ENCODE measurements at regions not wholly inside any gene's neighbourhood (a gene's known extent, or its start where the extent isn't known, plus 50 kb on each side); places are given as distances from the start of the nearest gene placed in this dataset.

- Mint-ChIP-seq H3K27ac (no peak overlapping the region), H3K36me3 (no peaks in the 10 kb centered on the region), H3K4me1 (no peaks in the 10 kb centered on the region), H3K4me3 (no peak overlapping the region), H3K9me3 (peaks cover 8% of the 10 kb centered on the region)
- DNase-seq (ENCODE audit: low spot score in 2 of 2) (no peak), ATAC-seq (peak; percentile 51)
These were observed 202.6 kb upstream of the GYPA start for GRCh38 chr4:144342949-144343760.

DNA sequence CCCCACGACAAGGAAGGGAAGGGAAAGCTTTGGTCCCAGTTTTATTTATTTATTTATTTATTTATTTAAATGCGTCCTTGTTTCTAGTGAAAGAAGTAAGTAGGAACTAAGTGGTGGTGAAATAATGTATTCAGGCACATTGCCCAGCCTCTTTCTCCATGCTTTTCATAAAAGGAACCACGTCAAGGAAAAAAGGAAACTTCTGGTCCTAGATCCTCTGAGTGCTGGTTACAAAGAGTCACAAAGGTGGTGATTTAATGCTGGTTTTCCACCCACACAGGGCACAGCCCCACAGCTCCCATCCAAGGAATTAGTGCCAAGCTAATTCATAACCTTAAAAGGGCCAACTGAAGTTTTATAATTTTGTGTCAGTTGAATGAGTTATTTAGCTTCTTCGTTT is 206.6 kb upstream of the GYPA start:
- no peak for DNase-seq (ENCODE audit: low spot score in 2 of 2)
- H3K9me3 Mint-ChIP-seq = peaks cover 5% of the 10 kb centered on the region
- H3K4me1 Mint-ChIP-seq = no peaks in the 10 kb centered on the region
- no peak overlapping the region for H3K4me3 Mint-ChIP-seq
- H3K27ac Mint-ChIP-seq = no peak overlapping the region
- ATAC-seq = no peak
- H3K36me3 Mint-ChIP-seq = no peaks in the 10 kb centered on the region

GRCh38 chr4:144350706-144351105 is 210.2 kb upstream of the GYPA start:
- Mint-ChIP-seq H3K4me3 (no peak overlapping the region), H3K9me3 (no peaks in the 10 kb centered on the region), H3K27ac (no peak overlapping the region), H3K36me3 (no peaks in the 10 kb centered on the region), H3K4me1 (no peaks in the 10 kb centered on the region)
- DNase-seq (ENCODE audit: low spot score in 2 of 2) (no peak), ATAC-seq (no peak)

- no peaks in the 10 kb centered on the region for H3K4me1 Mint-ChIP-seq
- no peaks in the 10 kb centered on the region for H3K36me3 Mint-ChIP-seq
- H3K27ac Mint-ChIP-seq = no peak overlapping the region
- DNase-seq (ENCODE audit: low spot score in 2 of 2) = no peak
- H3K9me3 Mint-ChIP-seq = no peaks in the 10 kb centered on the region
- ATAC-seq = no peak
- H3K4me3 Mint-ChIP-seq = no peak overlapping the region
These were observed 210.8 kb upstream of the GYPA start for GRCh38 chr4:144351306-144351705.

DNA sequence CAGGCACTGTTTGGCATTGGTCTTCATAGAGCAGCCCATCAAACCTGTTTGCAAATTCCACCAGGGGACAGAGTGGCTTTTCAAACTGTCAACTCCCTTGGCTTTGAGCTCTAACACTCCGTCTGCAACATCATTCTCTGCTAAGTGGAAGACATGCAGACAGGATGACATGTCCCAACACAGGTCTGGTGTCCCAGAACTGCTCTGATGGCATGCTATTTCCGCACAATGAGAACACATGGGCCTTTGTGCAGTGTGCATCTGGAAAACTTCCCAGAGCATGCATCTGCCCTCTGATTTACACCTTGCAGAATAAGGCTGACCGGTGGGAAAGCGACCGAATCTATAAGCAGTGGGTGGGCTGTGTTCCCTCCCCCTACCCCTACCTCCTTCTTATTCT is 212.8 kb upstream of the GYPA start:
- Mint-ChIP-seq H3K36me3 (no peaks in the 10 kb centered on the region), H3K27ac (no peak overlapping the region), H3K4me3 (no peak overlapping the region), H3K4me1 (no peaks in the 10 kb centered on the region), H3K9me3 (no peaks in the 10 kb centered on the region)
- ATAC-seq = no peak
- no peak for DNase-seq (ENCODE audit: low spot score in 2 of 2)

DNA sequence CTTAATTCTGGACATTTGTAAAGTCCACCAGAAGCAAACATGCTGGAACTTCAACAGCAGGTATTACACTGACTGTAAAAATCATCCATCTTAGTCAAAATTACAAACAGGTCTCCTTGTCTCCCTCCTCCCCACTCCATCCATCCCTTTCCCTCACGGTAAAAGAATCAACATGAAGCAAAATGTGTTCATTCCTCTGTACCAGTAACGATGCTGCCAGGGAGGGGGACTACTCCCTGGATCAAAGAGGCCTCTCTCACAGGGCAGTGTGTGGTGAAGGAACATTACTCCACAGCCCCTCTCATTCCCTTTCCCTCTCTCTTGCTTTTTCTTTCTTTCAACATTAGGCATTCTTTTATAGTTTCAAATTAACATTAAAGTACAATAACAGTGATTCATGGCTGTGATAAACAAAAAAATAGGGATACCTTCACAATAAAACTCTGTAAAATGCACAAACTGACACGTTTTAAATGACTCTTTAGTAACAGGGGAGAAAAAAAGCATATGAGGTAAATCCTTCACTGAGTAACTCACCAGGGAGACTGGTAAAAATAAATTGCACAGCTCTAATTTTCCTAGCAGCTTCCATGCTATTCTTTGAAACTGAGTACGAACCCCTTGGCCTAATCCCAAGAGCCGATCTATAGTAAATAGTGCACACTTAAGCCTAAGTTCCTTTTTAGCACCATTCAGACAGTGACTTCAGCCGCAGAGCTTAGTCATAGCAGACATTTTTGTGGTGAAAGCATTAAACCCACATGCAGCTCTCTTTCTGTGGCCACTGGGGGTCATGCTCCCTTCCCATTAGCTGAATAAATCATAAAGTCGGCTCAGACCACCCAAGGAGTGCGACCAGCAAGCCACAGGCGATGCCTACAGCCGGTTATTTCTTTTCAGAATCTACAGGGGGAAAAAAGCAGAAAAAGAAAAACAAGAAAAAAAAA is 215.6 kb upstream of the GYPA start:
- Mint-ChIP-seq H3K9me3 (peaks cover 5% of the 10 kb centered on the region), H3K27ac (no peak overlapping the region), H3K4me3 (no peak overlapping the region), H3K4me1 (no peaks in the 10 kb centered on the region), H3K36me3 (no peaks in the 10 kb centered on the region)
- DNase-seq (ENCODE audit: low spot score in 2 of 2) (no peak), ATAC-seq (peak; percentile 76)

GRCh38 chr4:144356941-144357381 is 216.4 kb upstream of the GYPA start:
- no peak overlapping the region for H3K27ac Mint-ChIP-seq
- no peaks in the 10 kb centered on the region for H3K4me1 Mint-ChIP-seq
- no peak overlapping the region for H3K4me3 Mint-ChIP-seq
- DNase-seq (ENCODE audit: low spot score in 2 of 2) (no peak), ATAC-seq (no peak)
- no peaks in the 10 kb centered on the region for H3K36me3 Mint-ChIP-seq
- peaks cover 5% of the 10 kb centered on the region for H3K9me3 Mint-ChIP-seq

- Mint-ChIP-seq H3K36me3 (no peaks in the 10 kb centered on the region), H3K9me3 (peaks cover 5% of the 10 kb centered on the region), H3K4me3 (no peak overlapping the region), H3K4me1 (no peaks in the 10 kb centered on the region), H3K27ac (no peak overlapping the region)
- DNase-seq (ENCODE audit: low spot score in 2 of 2) = no peak
- ATAC-seq = no peak
These were observed 217.5 kb upstream of the GYPA start for GRCh38 chr4:144357975-144358374.

DNA sequence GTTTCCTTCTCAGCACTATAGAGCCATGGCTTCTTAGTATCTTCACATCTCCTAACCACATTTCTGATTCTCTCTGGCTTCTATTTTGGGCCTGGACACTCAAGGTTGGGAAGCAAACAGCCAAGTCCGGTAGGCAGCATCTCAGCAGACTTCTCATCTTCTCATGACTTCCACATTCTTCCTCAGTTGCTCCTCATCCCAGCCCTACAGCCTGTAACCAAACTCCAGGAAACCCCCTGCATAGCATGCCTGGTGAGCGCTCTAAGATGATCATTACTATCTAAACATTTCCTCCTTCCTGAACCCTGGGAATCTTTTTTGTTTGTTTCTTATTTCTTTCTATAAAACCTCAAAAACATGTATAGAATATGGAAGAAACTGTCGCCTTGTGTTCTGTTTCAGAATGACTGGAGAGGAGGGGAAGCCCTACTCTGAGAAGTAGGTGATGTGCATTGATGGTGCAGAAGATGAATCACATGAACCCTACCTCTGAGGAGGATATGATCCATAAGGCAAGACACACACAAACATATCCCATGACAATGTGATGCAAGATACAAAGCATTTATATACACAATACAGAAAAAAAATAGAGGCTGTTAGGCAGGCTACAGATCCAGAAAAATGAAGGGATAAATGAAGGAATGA is 219.8 kb upstream of the GYPA start:
- Mint-ChIP-seq H3K9me3 (peaks cover 5% of the 10 kb centered on the region), H3K36me3 (no peaks in the 10 kb centered on the region), H3K4me3 (no peak overlapping the region), H3K4me1 (no peaks in the 10 kb centered on the region), H3K27ac (no peak overlapping the region)
- ATAC-seq = no peak
- DNase-seq (ENCODE audit: low spot score in 2 of 2) = no peak

DNA sequence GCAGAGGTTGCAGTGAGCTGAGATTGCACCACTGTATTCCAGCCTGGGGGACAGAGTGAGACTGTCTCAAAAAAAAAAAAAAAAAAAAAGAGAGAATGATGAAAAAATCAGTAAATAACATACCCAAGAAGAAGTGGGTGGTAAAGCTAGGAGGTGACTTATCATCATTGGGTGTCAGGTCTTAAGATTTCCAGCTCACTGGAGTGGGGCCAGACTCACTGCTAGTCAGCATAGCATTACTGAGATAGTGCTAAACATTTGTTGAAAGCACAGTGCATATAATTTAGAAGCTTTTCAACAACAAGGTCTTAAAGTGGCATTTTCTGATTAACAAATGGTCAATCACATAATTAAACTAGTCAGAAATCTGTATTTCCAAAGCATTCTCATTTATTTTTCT is 221.8 kb upstream of the GYPA start:
- no peak overlapping the region for H3K27ac Mint-ChIP-seq
- H3K36me3 Mint-ChIP-seq = no peaks in the 10 kb centered on the region
- ATAC-seq = no peak

DNA sequence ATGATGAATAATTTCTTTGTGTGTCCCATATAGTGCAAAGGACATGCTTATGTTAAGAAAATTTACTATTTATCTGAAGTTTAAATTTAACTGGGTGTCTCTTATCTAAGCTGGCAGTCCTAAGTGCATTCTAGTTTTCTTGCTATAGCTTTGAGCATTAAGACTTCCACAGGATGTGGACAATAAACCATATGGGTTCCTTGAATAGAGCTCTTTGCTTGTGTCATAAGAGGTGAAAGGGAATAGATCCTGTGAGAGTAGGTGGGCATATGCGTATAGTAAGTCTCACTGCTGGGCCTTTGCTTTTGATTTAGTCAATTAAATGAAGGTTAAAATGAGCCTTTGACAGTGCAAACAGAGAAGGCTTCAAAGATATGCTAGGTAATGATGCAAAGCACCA is 223.4 kb upstream of the GYPA start:
- Mint-ChIP-seq H3K36me3 (no peaks in the 10 kb centered on the region), H3K4me3 (no peak overlapping the region)

More for the DNA sequence above, 221.8 kb upstream of the GYPA start:
- no peak for DNase-seq (ENCODE audit: low spot score in 2 of 2)
- Mint-ChIP-seq H3K9me3 (peaks cover 5% of the 10 kb centered on the region), H3K4me1 (no peaks in the 10 kb centered on the region), H3K4me3 (no peak overlapping the region)

DNA sequence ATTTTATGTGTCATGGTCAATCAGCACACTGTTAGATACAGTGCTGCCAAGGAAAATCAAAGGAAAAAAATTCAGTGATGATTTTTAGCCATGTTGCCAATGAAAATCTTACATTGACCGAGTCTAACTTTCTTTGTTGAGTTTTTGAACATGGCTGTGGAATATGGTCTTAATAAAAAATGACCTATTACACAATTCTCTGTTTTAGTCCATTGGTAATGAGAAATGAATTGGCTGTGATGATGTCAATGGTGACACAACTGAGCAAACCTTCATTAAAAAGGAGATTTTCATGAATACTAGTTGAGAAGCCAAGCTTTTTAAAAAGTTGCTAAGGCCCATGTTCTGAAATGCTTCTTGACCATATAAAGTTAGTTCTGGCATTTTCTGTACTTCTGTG is 225.9 kb upstream of the GYPA start:
- Mint-ChIP-seq H3K4me1 (no peaks in the 10 kb centered on the region), H3K27ac (no peak overlapping the region), H3K36me3 (no peaks in the 10 kb centered on the region), H3K4me3 (no peak overlapping the region), H3K9me3 (no peaks in the 10 kb centered on the region)
- ATAC-seq (no peak), DNase-seq (ENCODE audit: low spot score in 2 of 2) (no peak)

More for the DNA sequence above, 223.4 kb upstream of the GYPA start:
- no peak overlapping the region for H3K27ac Mint-ChIP-seq
- H3K9me3 Mint-ChIP-seq = peaks cover 5% of the 10 kb centered on the region
- ATAC-seq (no peak), DNase-seq (ENCODE audit: low spot score in 2 of 2) (no peak)
- H3K4me1 Mint-ChIP-seq = no peaks in the 10 kb centered on the region

DNA sequence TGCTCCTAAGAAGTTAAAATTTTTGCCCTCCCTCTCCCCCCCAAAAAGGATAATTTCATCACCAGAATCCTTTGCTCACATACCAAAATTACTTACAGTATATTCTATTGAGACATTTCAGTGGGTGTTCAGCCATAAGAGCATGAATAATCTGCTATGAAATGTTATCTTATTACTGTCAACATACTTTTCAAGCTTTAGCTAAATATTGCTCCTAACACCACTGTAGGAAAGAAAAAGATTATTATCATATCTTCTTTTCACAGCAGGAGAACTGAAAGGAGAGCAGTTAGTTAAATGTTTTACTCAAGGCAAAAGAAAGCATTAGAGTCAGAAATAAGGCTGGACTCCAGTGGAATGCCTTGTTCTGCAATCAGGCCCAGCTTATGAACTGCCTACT is 231.0 kb upstream of the GYPA start:
- no peaks in the 10 kb centered on the region for H3K4me1 Mint-ChIP-seq
- no peak for DNase-seq (ENCODE audit: low spot score in 2 of 2)
- H3K27ac Mint-ChIP-seq = no peak overlapping the region
- H3K4me3 Mint-ChIP-seq = no peak overlapping the region
- H3K36me3 Mint-ChIP-seq = no peaks in the 10 kb centered on the region
- ATAC-seq = no peak
- no peaks in the 10 kb centered on the region for H3K9me3 Mint-ChIP-seq

GRCh38 chr4:144374065-144374464 is 233.5 kb upstream of the GYPA start:
- DNase-seq (ENCODE audit: low spot score in 2 of 2) (no peak), ATAC-seq (no peak)
- H3K27ac Mint-ChIP-seq = no peak overlapping the region
- no peaks in the 10 kb centered on the region for H3K36me3 Mint-ChIP-seq
- no peaks in the 10 kb centered on the region for H3K4me1 Mint-ChIP-seq
- H3K9me3 Mint-ChIP-seq = no peaks in the 10 kb centered on the region
- no peak overlapping the region for H3K4me3 Mint-ChIP-seq

GRCh38 chr4:144376866-144377265 is 236.3 kb upstream of the GYPA start:
- H3K27ac Mint-ChIP-seq = no peak overlapping the region
- no peak for ATAC-seq
- no peaks in the 10 kb centered on the region for H3K4me1 Mint-ChIP-seq
- peaks cover 2% of the 10 kb centered on the region for H3K9me3 Mint-ChIP-seq
- H3K36me3 Mint-ChIP-seq = no peaks in the 10 kb centered on the region
- no peak for DNase-seq (ENCODE audit: low spot score in 2 of 2)
- no peak overlapping the region for H3K4me3 Mint-ChIP-seq

Measured in stimulated activated effector memory CD8-positive, alpha-beta T cell treated with anti-CD3 and anti-CD28 coated beads, Interleukin-12 subunit alpha, Interleukin-12 subunit beta, amount 100 ng/mL, for 72 hours (primary cell).